ENCODE measurements at regions not wholly inside any gene's neighbourhood (a gene's known extent, or its start where the extent isn't known, plus 50 kb on each side); places are given as distances from the start of the nearest gene placed in this dataset.
"Not testable (repeated sequence)": the region's sequence is repeated elsewhere in the genome, so short reads cannot be mapped to it uniquely, and the experiment has no call there.

DNA sequence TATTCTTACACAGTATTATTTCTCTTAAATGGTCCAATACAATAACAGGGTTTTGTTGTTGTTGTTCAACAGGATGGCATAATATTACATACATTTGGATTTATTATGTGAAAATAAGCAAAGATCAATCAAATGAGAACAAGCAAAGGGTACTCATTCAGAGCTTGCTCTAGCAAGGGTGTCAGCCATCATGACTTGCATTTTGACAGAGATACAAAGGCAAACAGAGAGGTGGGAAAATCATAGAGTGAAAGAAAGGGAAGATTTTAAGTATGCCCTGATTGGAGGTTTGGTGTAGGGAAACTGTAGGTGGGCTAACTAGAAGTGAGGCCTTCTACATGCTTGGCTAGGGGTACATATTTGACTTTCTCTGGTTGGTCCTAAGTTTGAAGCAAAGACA is 109.1 kb upstream of the BCHE start:
- no peak for DNase-seq (ENCODE audit: low spot score)
- ATAC-seq = no peak

DNA sequence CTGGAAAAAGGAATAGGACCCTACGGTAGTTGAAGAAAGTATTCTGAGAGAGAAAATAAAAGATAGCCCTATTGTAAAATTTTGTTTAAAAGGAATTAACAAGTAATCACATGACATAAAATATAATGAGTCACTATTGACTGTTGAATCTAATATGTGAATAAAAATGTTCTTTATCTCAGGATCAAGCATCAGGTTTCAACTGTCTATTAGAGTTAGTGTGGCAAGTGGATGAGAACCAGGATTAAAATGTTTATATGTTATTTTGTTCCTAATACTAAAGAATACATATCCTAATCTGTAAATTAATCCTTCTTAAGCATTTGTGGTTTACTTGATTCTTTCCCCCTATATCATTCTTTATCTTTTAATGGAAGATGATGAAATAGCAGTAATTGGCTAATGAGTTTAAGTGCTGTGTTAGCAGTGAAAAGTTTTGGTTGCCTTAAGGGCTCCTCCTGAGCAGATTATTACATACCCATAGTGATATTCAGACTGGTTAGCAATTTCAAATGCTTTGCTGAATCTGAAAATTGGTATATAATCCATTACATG is 101.8 kb upstream of the BCHE start:
- no peak for DNase-seq (ENCODE audit: low spot score)
- ATAC-seq = no peak

DNA sequence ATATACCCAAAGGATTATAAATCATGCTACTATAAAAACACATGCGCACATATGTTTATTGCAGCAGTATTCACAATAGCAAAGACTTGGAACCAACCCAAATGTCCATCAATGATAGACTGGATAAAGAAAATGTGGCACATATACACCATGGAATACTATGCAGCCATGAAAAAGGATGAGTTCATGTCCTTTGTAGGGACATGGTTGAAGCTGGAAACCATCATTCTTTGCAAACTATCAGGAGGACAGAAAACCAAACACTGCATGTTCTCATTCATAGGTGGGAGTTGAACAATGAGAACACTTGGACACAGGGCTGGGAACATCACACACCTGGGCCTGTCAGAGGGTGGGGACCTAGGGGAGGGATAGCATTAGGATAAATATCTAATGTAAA is 98.9 kb upstream of the BCHE start:
- ATAC-seq; DNase-seq (ENCODE audit: low spot score): not testable (repeated sequence)

DNA sequence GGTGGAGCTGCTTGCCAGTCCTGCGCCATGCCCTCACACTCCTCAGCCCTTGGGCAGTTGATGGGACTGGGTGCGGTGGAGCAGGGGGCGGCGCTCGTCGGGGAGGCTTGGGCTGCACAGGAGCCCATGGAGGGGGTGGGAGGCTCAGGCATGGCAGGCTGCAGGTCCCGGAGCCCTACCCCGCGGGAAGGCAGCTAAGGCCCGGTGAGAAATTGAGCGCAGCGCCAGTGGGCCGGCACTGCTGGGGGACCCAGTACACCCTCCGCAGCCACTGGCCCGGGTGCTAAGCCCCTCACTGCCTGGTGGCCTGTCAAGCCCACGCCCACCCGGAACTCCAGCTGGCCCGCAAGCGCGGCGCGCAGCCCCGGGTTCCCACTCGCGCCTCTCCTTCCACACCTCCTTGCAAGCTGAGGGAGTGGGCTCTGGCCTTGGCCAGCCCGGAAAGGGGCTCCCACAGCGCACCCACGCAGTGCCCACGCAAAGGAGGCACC is 87.1 kb upstream of the BCHE start:
- DNase-seq (ENCODE audit: low spot score); ATAC-seq: not testable (repeated sequence)

DNA sequence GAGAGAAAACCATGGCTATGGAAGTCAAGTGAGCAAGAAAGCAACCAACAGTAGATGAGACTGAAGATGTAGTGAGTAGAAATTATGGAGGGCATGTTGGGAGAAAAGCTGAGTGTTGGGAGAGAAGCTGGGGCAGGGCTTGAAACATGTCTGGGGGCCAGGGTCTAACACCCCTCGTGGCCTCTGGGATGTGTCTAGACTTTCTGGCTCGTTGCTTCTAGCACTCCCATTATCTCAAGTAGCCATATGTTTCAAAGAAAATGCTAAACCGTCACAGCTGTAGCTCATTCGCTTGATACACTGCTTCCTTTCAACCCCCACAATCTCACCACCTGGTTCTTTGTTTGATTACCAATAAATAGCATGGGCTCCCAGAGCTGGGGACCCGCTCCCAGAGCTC is 83.8 kb upstream of the BCHE start:
- DNase-seq (ENCODE audit: low spot score) (no peak), ATAC-seq (no peak)

DNA sequence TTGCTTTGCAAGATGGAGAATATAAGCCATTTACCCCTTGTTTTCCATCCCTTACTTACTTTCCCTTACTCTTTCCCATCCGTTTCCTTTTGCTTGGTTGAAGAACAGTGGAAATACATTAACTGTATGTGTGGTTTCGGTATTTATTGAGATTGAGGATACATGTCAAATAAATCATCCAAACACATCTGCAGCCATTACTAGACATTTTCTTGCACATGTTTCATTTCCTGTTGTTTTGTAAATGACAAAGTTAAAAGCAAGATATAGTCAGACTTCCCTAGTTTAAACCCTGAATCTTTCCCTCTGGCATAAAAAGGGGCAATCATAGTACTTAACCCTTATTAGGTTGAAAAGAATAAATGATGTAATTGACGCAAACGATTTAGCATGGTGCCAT is 82.1 kb upstream of the BCHE start:
- ATAC-seq (no peak), DNase-seq (ENCODE audit: low spot score) (no peak)

DNA sequence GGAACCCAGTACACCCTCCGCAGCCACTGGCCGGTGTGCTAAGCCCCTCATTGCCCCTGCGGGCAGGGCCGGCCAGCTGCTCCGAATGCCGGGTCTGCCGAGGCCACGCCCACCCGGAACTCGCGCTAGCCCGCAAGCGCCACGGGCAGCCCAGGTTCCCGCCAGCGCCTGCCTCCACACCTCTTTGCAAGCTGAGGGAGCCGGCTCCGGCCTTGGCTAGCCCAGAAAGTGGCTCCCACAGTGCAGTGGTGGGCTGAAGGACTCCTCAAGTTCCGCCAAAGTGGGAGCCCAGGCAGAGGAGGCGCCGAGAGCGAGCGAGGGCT is 81.4 kb upstream of the BCHE start:
- DNase-seq (ENCODE audit: low spot score) (no peak), ATAC-seq (no peak)

DNA sequence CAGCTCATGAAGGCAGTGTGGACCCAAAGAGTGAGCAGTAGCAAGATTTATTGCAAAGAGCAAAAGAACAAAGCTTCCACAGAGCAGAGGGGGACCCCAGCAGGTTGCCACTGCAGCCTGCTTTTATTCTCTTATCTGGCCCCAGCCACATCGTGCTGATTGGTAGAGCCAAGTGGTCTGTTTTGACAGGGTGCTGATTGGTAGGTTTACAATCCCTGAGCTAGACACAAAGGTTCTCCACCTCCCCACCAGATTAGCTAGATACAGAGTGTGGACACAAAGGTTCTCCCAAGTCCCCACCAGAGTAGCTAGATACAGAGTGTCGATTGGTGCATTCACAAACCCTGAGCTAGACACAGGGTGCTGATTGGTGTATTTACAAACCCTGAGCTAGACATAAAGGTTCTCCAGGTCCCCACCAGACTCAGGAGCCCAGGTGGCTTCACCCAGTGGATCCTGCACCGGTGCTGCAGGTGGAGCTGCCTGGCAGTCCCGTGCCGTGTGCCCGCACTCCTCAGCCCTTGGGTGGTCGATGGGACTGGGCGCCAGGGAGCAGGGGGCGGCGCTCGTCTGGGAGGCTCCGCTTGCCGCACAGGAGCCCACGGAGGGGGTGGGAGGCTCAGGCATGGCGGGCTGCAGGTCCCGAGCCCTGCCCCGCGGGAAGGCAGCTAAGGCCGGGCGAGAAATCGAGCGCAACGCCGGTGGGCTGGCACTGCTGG is 80.9 kb upstream of the BCHE start:
- not testable (repeated sequence) for DNase-seq (ENCODE audit: low spot score); ATAC-seq

DNA sequence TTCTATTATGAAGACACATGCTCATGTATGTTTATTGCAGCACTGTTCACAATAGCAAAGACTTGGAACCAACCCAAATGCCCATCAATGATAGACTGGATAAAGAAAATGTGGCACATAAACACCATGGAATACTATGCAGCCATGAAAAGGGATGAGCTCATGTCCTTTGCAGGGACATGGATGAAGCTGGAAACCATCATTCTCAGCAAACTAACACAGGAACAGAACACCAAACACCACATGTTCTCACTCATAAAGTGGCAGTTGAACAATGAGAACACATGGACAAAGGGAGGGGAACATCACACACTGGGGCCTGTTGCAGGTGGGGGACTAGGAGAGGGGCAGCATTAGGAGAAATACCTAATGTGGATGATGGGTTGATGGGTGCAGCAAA is 77.9 kb upstream of the BCHE start:
- DNase-seq (ENCODE audit: low spot score); ATAC-seq: not testable (repeated sequence)

DNA sequence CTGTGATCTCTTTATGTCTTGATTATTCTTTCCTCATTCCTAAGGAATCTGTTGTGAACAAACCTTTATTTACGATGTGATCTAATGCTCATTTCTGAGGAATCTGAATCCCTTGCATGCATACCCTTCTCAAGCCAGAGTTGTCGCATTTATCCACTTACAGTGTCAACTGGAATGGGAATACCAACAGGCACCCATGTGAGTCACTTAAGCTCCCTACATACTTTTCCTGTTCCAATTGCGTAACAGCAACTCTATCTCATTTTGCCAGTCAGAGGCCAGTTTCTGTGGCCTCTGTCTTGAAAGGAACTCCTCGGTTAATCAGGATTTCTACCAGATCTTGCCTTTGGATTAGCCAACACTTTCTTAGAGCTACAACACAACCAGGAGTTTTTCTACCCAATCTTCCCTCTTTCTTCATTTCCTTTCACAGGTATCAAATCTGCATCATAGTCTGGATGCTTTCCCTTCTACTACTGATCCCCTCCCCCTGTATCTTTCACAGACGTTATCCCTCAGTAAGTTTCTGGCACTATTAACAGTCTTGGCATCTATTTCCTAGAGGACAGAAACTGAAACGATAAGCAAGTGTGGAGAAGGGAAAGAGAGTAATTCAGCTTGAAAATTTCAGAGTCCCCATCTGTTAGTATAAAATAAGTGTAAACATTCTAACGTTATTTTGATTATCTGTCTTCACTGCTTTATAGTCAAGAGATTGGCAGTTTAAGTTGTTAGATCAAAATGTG is 66.8 kb upstream of the BCHE start:
- ATAC-seq (no peak), DNase-seq (ENCODE audit: low spot score) (no peak)

DNA sequence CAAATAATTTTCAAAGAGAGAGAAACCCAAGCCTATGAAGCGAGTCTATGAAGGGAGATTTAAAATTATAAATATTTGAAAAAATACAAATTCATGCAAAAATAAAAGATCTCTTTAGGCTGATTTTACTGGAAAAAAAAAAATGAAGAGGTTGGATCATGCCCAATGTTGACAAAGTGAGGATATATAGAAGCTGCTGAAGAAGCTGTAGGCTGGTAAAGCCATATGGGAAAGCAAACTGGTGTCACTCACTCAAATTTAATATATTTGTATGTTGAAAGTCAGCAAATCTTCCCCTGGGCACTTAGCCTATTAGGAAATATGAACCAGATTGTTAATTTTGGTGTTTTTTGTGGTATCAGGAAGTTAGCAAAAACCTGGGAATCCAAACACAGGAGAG is 61.8 kb upstream of the BCHE start:
- ATAC-seq (no peak), DNase-seq (ENCODE audit: low spot score) (no peak)

DNA sequence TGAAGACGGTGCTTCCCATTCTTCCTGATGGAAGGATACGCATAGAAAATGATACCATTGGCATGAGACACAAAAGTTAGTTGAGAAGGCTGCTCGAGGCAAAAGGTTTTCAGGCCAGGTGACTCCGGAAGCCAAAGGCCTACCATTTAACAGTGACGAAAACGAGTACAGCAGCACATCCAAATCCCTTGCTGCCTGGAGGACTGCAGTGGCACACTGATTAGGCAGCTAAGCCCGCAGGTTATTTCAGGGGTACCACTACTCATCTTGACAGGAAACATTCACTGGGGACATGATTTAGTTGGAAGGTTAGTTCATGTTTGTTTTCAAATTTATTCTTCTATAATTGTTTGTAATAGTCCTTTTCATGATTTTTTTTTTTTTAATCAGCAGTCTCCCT is 59.9 kb upstream of the BCHE start:
- ATAC-seq = no peak
- no peak for DNase-seq (ENCODE audit: low spot score)

DNA sequence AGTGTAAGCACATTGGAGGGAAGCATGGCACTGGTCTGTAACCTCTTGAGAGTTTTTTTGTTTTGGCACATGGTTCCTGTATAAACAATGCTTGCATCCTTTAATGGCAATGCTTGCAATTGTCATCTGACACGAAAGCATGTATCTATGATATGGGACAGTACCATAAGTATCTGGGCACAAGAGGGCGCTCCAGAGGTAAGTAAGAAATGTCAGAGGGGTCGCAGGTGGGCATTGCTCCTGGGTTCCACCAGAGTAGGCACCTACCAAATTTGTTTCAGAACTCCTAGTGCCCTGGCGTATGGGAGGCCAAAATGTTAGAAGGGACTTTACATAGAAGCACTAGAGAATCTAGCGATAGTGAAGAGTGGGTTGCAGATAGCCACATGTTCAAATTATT is 58.7 kb upstream of the BCHE start:
- no peak for DNase-seq (ENCODE audit: low spot score)

DNA sequence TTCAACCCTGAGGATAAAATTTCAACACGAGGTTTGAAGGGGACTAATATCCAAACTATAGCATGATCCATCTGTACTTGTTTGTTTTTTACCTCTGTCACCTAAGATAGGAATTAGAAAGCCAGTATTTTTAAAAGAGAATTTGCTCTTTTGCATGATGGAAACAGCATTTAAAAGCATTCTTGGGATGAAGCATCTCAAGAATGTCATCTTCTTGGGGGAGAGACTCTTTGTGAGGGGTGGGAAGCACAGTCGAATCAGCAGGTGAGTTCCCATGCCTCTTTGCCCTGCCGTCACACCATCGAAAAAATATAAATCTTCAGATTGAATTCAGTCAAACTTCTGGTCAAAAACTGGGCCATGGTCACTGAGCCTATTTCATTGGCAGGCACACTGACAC is 55.3 kb upstream of the BCHE start:
- ATAC-seq (no peak), DNase-seq (ENCODE audit: low spot score) (no peak)

More for the DNA sequence above, 58.7 kb upstream of the BCHE start:
- no peak for ATAC-seq

All from left lobe of liver (tissue), 2 donors.